Occipital lobe (tissue), 1 donor: ENCODE measurements at regions not wholly inside any gene's neighbourhood (a gene's known extent, or its start where the extent isn't known, plus 50 kb on each side); places are given as distances from the start of the nearest gene placed in this dataset.
A peak's percentile ranks its signal among the peaks of the same experiment; 100 is the strongest.
"Not testable (repeated sequence)": the region's sequence is repeated elsewhere in the genome, so short reads cannot be mapped to it uniquely, and the experiment has no call there.

Source experiments
- DNase-seq: peaks from one replicate; lab custom pipeline; 2025; lab: John Stamatoyannopoulos, UW

DNA sequence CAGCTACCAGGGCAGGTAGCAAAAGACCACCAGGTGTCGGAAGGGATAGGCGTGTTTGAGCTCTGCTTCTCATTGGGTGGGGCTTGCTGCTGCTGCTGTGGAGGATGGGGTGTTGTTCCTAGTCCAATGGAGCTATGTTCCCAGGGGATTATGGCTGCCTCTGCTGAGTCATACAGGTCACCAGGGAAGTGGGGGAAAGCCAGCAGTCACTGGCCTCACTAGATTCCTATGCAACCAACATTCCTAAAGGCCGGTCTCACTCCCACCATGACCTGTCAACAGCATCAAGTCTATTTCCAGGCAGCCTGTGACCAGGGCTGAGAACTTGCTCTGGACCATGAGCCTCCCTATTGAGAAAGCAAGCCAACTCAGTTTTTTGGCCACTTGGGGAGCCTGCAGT lies 1160.8 kb downstream of the REEP3 start:
- no peak for DNase-seq

GRCh38 chr10:64690194-64690593 lies 1169.0 kb downstream of the REEP3 start:
- DNase-seq: no peak

- DNase-seq: no peak
These were observed 1178.0 kb downstream of the REEP3 start for GRCh38 chr10:64699244-64699643.

GRCh38 chr10:64702086-64702485 lies 1180.9 kb downstream of the REEP3 start:
- DNase-seq: not testable (repeated sequence)

GRCh38 chr10:64708884-64709681 lies 1187.9 kb downstream of the REEP3 start:
- no peak for DNase-seq

DNA sequence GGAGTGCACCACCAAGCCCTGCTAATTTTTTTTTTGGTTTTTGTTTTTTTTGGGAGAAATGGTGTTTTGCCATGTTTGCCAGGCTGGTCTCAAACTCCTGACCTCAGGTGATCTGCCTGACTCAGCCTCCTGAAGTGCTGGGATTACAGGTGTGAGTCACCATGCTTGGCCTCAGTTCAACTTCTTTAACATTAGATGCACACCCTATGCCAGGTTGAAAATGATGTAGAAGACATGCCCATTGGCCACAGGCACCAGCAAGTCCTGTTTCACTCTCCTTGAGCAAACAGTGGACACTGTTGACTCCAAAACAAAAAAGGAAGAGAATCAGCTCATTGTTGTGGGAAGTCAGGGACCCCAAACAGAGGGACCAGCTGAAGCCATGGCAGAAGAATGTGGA lies 1205.3 kb downstream of the REEP3 start:
- DNase-seq: no peak

DNA sequence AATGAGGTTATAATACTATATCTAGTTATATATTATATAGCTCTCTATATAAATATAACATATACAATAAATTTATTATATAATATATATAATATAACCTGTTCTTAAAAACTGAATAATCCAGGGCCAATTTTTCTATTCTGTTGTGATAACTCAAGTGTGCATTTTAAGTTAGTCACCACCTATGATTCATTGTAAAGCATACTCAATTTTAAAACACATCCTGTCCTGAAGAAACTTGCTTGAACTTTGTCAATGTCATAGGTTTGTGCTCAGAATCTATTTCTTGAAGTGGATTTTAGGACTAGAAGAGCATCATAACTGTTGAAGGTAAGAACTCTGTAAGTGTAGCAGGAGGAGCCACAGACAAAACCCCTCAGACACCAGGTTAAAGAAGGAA lies 1209.8 kb downstream of the REEP3 start:
- no peak for DNase-seq

- DNase-seq: no peak
These were observed 1211.3 kb downstream of the REEP3 start for GRCh38 chr10:64732372-64732957.

DNA sequence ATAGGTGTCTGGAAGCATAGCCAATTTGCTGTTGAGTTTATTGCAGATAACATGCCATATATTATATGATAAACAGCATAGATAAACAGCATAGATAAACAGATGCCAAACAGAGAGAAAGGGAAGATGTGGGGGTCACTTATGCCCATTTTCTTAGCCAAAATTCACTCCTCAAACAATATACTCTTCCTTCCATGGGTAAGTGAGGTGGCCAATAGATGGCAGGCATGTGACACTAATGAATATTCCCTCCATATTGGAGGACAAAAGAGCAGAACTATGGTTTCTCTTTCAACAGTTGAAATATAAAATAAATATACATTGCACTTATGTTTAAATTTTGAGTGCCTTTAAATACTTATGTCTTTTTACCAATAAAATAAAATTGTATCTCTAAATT lies 1212.8 kb downstream of the REEP3 start:
- DNase-seq: no peak

DNA sequence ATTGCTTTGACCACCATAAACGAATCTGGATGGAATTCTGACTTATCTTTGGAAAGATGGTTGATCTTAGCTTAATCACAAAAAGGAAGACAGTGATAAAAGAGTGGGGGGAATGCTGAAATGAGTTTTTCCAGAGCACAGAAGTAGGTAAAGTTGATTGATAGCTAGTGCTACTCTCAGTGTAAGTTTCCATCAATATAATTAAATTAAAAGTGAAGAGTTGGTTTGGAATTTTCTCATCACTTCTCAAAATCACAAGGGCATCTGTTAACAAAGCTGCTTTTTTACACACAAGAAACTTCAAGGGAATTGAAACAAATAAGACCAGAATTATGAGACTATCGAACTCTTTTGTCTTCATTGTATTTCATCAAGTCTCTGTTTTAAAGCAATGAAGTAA lies 1217.3 kb downstream of the REEP3 start:
- no peak for DNase-seq

GRCh38 chr10:64745565-64745964 lies 1224.4 kb downstream of the REEP3 start:
- DNase-seq: no peak

DNA sequence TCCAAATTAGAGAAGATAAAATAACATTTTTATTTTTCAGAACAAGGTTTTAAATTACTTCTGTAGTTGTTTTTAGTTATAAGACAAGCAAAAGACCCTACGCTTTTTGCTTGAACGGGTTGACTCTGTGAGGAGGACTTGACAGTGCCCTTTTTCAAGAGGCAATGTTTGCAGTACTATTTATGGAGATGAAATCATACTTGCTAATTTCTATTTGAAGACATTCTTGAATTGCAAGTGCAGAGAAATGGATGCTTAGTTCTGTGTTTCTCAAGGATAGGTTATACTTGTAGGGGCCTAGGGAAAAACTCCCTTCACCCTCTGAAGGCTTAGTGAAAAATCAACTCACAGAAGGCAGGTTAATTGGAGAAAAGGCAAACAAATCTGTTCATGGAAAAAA lies 1229.5 kb downstream of the REEP3 start:
- DNase-seq: no peak

DNA sequence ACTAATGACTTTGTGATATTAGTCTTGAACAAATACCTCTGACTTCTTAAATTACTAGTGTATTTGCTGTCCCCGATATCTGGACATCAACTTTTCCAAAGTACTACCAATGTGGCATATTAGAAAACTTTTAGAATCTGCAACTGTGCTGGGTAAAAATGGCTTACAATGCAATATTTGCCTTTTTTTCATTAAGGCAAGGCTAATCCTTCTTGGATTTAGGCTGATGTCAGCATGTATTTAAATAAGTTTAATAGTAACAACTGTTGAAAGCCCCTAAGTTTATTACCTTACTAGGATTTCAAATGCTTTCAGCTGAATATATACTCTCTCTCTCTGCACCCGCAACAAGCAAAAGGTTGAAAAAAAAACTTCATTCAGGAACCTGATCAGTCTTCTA lies 1232.3 kb downstream of the REEP3 start:
- no peak for DNase-seq

DNA sequence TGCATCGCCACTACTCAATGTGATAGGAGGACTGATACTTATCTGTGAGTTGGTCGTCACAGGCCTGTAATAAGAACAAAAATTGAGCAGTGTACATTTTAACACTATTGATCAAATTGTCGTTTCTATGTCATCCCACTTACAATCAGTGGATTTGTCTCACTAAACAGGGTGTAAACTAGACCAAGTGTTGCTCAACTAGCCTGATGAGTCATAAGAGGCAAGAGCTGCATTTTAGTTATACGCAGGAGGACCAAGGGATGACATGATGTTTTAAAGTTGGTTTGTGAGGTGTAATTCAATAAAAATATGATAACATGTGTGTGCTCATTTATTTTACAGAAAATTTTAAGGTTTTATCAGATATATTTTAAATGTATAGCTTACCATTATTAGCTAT lies 1239.2 kb downstream of the REEP3 start:
- DNase-seq: no peak

DNA sequence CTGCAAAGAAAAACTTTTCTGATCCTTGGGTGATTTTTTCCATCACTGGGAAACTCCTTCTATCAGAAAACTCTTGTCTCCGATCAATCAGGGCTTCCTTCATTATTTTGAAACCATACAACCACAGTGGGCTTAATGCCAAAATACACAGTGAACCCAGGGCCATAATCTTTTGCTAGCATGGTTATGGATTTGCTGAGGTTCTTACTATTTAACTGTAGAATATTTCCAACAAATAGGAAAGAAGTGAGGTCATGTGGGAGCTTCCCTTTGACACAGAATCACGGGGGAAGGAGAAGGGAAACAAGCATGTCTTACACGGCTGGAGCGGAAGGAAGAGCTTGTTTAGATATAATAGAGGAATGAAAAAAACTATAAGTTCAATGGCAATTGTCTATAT lies 1241.7 kb downstream of the REEP3 start:
- no peak for DNase-seq

GRCh38 chr10:64765498-64765897 lies 1244.3 kb downstream of the REEP3 start:
- DNase-seq: no peak

DNA sequence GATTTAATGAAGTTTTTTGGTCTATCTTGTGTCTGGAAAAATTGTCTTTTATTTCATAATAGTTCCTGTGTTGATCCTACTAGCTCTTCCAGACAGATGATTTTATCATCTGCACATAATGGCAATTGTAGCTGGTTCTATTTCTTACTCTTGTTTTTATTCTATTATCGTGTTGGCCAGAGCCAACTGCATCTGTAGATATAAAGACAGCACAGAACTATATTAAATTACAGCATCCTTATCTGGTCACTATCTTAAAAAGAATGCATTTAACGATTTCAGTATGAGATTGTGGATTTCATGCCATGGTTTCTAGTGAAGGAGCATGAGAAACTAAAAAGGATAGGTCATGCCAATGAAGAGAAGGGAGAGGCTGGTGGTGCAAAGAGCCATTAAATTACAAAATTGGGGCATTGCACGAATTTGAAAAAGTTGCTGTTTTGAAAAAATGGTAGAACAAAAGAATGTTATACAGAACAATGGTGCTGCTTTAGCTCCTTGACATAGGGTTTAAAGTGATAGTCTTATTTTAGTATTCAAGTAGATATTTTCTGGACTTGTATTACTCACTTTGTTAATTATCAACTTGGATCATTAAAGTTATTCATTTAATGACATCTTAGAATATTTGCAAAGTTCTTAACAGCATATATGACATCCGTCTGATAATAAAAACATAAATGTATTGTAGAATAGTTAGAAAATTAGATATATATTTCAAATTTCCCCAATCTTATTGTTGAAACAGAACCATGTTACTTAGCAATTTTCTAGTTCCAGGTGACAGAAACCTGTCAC lies 1250.3 kb downstream of the REEP3 start:
- DNase-seq: no peak

DNA sequence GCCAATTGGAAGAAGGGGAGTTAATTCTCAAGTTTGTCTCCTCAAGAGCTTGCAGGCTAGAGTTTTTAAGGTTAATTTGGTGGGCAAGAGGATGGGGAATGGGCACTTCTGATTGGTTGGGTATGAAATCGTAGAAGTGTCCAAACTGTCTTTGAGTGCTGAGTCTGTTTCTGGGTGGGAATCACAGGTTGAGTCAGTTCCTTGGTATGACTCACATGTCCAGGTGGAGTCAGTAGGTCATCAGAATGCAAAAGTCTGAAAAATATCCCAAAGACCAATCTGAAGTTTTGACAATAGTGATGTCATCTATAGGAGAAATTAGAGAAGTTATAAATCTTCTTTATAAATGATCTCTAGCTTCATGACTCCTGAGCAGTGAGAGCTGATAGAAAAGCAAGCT lies 1252.2 kb downstream of the REEP3 start:
- no peak for DNase-seq

- not testable (repeated sequence) for DNase-seq
These were observed 1263.2 kb downstream of the REEP3 start for GRCh38 chr10:64784451-64784850.

DNA sequence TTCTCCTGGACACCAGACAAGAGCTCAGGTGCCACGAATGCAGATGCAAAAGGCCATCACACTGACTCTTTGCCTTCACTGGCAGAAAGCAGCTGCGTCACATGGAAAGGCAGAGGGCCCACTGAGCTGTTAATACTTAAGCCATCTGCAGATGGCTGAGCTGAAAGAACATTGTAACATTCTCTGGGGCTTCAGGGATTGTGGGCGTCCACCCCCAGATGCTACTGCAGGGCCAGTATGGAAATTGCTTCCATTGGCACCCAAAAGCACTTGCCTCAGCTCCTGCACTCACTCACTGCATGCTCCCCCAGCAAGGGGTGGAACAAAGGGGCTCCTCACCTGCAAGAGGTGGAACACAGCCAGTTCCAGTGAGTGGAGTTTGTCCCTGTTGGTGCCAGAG lies 1264.6 kb downstream of the REEP3 start:
- DNase-seq: peak; percentile 42

DNA sequence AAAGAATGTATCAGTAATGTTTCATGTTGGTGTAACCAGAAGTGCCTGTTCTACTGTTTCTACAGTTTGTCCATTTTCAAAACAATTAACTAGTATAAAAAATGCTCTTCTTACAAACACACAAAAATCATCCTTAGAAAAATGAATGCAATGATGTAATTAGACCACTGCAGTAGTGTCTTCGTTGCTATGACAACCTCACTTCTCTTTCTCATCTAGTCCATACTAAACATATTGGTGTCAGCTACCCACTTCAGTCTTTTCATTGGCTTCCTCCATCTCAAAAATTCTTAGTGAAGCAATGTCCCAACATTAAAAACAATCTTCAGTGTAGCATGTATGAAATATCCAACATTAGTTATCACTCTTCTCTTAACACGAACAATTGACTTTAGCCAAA lies 1265.8 kb downstream of the REEP3 start:
- DNase-seq: no peak

- DNase-seq: no peak
These were observed 1274.6 kb downstream of the REEP3 start for GRCh38 chr10:64795847-64796246.

DNA sequence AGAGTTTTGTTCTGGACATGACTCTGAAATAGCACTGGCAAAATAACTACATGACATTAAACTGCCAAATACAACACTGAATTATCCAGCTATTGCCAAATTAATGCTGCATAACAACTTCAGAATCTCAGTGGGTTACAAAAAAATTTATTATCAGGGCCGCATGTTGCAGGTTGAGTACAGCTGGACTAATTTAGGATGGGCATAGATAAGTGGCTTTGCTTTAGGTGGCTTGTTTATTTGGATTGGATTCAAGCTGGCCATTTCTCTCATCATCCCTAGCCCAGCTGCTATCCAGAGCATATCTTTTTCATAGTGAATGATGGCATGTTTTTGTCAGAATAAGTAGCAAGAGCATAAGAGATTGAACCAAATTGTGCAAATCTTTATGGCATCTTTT lies 1277.1 kb downstream of the REEP3 start:
- DNase-seq: no peak
